Mesodermal cell (in vitro differentiated cells): ENCODE measurements at regions not wholly inside any gene's neighbourhood (a gene's known extent, or its start where the extent isn't known, plus 50 kb on each side); places are given as distances from the start of the nearest gene placed in this dataset.
"Not testable (repeated sequence)": the region's sequence is repeated elsewhere in the genome, so short reads cannot be mapped to it uniquely, and the experiment has no call there.

Experiments
- H3K27ac ChIP-seq: 2 replicates; pipeline ENCODE4 v1.7.0; 2013; ENCODE audit warnings: mild to moderate bottlenecking, low read depth, low read length, moderate library complexity; ENCODE audit not compliant: severe bottlenecking
- H3K36me3 ChIP-seq: 2 replicates; pipeline ENCODE4 v1.7.1; 2013; ENCODE audit warnings: mild to moderate bottlenecking, low read length, moderate library complexity; ENCODE audit not compliant: control insufficient read depth, insufficient read depth
- H3K4me1 ChIP-seq: one replicate; pipeline ENCODE4 v1.7.1; 2013; ENCODE audit warnings: mild to moderate bottlenecking, low read length; ENCODE audit not compliant: insufficient read depth, control insufficient read depth, poor library complexity, severe bottlenecking
- H3K4me3 ChIP-seq: 2 replicates; pipeline ENCODE4 v1.7.0; 2013; ENCODE audit warnings: low read length, control low read depth, mild to moderate bottlenecking; ENCODE audit not compliant: insufficient read depth, poor library complexity, severe bottlenecking; ENCODE audit errors: extremely low read depth
- H3K9me3 ChIP-seq: 2 replicates; pipeline ENCODE4 v1.7.1; 2013; ENCODE audit warnings: mild to moderate bottlenecking, low read length, moderate library complexity; ENCODE audit not compliant: control insufficient read depth
- WGBS, 2 experiments: methylation state at CpG; one replicate each; pipeline ENCODE4 v1.1.5; 2013; ENCODE audit warnings: missing lambda C conversion rate in 2 of 2; ENCODE audit not compliant: insufficient coverage in 2 of 2; 5-methylcytosine and 5-hydroxymethylcytosine counted together

DNA sequence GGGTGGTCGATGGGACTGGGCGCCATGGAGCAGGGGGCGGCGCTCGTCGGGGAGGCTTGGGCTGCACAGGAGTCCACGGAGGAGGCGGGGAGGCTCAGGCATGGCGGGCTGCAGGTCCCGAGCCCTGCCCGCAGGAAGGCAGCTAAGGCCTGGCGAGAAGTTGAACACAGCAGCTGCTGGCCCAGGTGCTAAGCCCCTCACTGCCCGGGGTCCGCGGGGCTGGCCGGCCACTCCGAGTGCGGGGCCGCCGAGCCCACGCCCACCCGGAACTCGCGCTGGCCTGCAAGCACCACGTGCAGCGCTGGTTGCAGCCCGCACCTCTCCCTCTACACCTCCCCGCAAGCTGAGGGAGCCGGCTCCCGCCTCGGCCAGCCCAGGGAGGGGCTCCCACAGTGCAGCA, 230.6 kb upstream of the C16orf82 start:
- H3K4me3 ChIP-seq, H3K4me1 ChIP-seq, H3K36me3 ChIP-seq, H3K9me3 ChIP-seq, H3K27ac ChIP-seq: not testable (repeated sequence)
- whole genome bisulfite sequencing, 2 experiments, result 87 to 95% methylated on average over 16 to 25 of the region's 31 CpGs

- 71 to 95% methylated on average over 4 to 6 of the region's 6 CpGs for WGBS, 2 experiments
- Histone ChIP-seq H3K36me3 (no peaks in the 10 kb centered on the region), H3K4me3 (no peak overlapping the region), H3K4me1 (no peaks in the 10 kb centered on the region), H3K27ac (no peak overlapping the region), H3K9me3 (no peaks in the 10 kb centered on the region)
Measured at GRCh38 chr16:26838931-26839330, 227.8 kb upstream of the C16orf82 start.

GRCh38 chr16:26840691-26841090, 226.0 kb upstream of the C16orf82 start:
- H3K27ac ChIP-seq, result no peak overlapping the region
- H3K4me3 ChIP-seq, result no peak overlapping the region
- 86 to 87% methylated on average over 4 to 7 of the region's 7 CpGs for WGBS, 2 experiments
- H3K4me1 ChIP-seq, result no peaks in the 10 kb centered on the region
- H3K36me3 ChIP-seq, result no peaks in the 10 kb centered on the region
- no peaks in the 10 kb centered on the region for H3K9me3 ChIP-seq

DNA sequence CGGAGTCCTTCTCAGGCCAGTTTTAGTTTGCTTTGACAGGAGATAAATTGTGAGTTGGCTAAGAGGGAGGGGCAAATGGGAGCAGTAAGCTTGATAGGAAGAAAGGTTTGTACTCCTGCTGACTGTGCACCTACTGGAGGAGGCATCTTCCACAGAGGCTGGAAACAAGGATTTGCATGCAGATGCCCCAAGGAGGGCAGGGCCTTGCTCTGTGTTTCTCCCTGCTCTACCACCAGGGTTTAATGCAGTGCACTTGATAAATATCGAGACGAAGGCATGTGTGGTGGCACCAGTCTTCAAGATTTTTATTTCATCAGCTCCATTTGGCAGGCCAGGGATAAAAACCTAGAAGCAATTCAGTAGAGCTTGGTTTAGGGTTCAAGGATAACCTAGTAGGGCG, 210.5 kb upstream of the C16orf82 start:
- Histone ChIP-seq H3K4me3 (no peak overlapping the region), H3K27ac (no peak overlapping the region), H3K9me3 (peaks cover 6% of the 10 kb centered on the region), H3K4me1 (no peaks in the 10 kb centered on the region), H3K36me3 (no peaks in the 10 kb centered on the region)
- WGBS, 2 experiments, result 81 to 90% methylated on average over 3 to 4 of the region's 4 CpGs

DNA sequence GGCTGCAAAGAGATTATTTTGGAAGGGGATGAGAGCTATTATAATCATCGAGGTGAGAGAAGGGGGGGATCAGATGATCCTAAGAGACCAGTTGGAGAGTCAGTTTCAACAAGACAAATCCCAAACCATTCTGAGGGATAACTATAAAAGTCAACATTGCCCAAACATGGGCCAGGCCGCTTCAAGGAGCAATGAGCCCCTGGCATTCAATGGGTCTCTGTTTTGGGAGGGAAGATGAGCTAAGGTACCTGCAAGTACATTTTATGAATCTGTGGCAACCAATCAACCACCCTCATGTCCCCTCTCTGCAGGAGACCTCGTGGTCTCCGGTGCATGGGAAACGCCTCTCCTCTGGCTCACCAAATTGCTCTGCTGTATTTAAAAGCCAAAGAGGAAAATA, 209.9 kb upstream of the C16orf82 start:
- H3K4me3 ChIP-seq, result no peak overlapping the region
- H3K4me1 ChIP-seq, result no peaks in the 10 kb centered on the region
- H3K9me3 ChIP-seq, result peaks cover 6% of the 10 kb centered on the region
- WGBS, 2 experiments, result 82 to 93% methylated on average over 2 of the region's 5 CpGs
- no peaks in the 10 kb centered on the region for H3K36me3 ChIP-seq
- H3K27ac ChIP-seq, result no peak overlapping the region

DNA sequence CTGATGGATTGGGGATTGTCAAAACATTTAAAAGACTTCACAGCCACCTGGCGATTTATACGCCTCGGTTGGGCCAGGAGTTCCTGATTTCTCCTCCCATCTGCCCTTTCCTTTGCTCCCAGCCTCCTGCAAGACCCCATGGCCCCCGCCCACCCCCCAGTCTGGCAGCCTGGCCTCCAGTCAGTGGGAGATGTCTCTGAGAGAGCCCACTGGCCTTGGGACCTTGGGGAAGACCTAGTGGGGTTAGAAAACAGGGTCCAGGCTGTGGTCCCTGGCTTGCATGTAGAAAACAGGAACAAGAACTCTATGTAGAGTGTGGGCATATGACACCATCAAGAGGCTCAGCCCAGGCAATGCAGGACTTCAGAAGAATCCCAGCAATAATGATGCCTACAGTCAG, 209.4 kb upstream of the C16orf82 start:
- Histone ChIP-seq H3K4me3 (no peak overlapping the region), H3K9me3 (peaks cover 6% of the 10 kb centered on the region), H3K4me1 (no peaks in the 10 kb centered on the region), H3K27ac (no peak overlapping the region), H3K36me3 (no peaks in the 10 kb centered on the region)
- 90 to 94% methylated on average over 2 to 3 of the region's 4 CpGs for WGBS, 2 experiments

DNA sequence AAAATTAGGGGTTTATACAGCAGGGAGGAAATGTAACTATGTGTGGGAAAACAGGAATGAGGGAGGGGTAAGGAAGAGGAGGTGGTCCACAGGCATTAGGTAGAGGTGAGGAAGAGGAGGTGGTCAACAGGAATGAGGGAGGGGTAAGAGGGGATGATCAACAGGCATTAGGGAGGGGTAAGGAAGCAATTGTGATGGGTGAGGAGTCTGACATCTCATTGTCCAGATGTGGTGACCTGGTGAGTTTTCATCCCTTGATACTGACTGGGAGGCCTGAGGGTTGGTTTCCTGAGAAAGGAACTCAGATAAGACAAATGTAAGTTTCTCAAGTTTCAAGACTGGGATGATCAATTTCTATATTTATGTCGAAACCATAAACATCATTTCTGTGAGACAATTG, 206.2 kb upstream of the C16orf82 start:
- no peak overlapping the region for H3K27ac ChIP-seq
- no peaks in the 10 kb centered on the region for H3K36me3 ChIP-seq
- peaks cover 6% of the 10 kb centered on the region for H3K9me3 ChIP-seq
- no CpG with 5 or more reads among the region's 1 CpG for WGBS, 2 experiments
- H3K4me3 ChIP-seq, result no peak overlapping the region
- H3K4me1 ChIP-seq, result no peaks in the 10 kb centered on the region

DNA sequence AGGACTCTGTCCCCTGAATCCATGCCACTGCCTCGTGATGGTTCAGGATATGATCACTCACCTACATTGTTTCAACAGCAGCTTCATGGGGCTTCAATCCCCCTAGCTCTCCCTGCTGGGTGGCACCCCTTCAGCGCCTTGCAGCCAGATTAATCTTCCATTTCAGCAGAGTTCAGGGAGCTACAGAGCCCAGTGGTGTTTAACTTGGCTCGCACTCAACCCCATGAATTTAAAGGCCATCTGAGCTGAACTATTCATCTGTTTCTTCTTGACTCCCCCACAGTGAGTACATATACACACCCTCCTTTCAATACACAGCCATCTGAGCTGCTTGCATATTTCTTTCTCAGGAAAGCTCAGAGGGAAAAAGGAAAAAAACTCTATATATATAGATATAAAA, 202.8 kb upstream of the C16orf82 start:
- peaks cover 6% of the 10 kb centered on the region for H3K9me3 ChIP-seq
- no peaks in the 10 kb centered on the region for H3K4me1 ChIP-seq
- H3K27ac ChIP-seq, result no peak overlapping the region
- no peak overlapping the region for H3K4me3 ChIP-seq
- no peaks in the 10 kb centered on the region for H3K36me3 ChIP-seq
- 60 to 92% methylated on average over 1 to 3 of the region's 3 CpGs for WGBS, 2 experiments

DNA sequence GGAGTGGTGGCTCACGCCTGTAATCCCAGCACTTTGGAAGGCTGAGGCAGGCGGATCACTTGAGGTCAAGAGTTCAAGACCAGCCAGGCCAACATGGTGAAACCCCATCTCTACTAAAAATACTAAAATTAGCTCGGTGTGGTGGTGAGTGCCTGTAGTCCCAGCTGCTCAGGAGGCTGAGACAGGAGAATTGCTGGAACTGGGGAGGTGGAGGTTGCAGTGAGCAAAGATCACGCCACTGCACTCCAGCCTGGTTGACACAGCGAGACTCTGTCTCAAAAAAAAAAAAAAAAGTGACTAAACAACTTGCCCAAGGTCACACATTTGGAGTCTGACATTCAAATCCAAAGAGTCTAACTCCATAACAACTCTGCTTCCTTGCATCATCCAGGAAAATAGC, 192.4 kb upstream of the C16orf82 start:
- H3K27ac ChIP-seq, H3K9me3 ChIP-seq, H3K4me3 ChIP-seq, H3K4me1 ChIP-seq, H3K36me3 ChIP-seq: not testable (repeated sequence)
- whole genome bisulfite sequencing, 2 experiments, result 79 to 84% methylated on average over 4 of the region's 5 CpGs

GRCh38 chr16:26877421-26877820, 189.3 kb upstream of the C16orf82 start:
- H3K4me1 ChIP-seq, result no peaks in the 10 kb centered on the region
- H3K36me3 ChIP-seq, result no peaks in the 10 kb centered on the region
- 43 to 91% methylated on average over 2 of the region's 3 CpGs for WGBS, 2 experiments

DNA sequence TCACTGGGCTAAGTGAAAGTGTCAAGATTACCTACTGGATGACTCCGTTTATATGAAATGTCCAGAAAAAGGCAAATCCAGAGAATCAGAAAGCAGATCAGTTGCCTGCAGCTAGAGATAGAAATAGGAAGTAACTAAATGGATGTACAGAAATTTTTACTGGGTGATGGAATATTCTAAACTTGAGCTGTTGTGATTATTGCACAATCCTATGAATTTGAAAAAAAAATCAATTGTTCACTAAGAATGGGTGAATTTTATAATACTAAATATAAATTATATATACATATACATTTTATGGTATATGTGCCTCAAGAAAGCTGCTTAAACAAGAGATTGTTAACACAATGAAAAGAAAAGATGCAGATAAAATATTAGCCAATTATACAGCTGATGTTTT, 181.1 kb upstream of the C16orf82 start:
- WGBS, 2 experiments, result 63 to 100% methylated on average over 1 of the region's 1 CpG
- H3K27ac ChIP-seq, result no peak overlapping the region
- H3K36me3 ChIP-seq, result no peaks in the 10 kb centered on the region
- no peaks in the 10 kb centered on the region for H3K4me1 ChIP-seq
- no peak overlapping the region for H3K4me3 ChIP-seq
- H3K9me3 ChIP-seq, result no peaks in the 10 kb centered on the region

More at GRCh38 chr16:26877421-26877820, 189.3 kb upstream of the C16orf82 start:
- Histone ChIP-seq H3K9me3 (no peaks in the 10 kb centered on the region), H3K4me3 (no peak overlapping the region), H3K27ac (no peak overlapping the region)

DNA sequence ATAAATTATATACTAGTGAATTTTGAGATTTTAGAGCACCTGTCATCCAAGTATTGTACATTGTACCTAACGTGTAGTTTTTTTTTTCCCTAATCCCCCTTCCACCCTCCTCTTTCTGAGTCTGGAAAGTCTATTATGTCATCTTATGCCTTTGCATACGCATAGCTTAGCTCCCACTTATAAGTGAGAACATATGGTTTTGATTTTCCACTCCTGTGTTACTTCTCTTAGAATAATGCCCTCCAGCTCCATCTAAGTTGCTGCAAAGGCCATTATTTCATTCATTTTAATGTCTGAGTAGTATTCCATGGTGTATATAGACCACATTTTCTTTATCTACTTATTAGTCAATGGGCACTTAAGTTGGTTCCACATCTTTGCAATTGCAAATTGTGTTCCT, 177.0 kb upstream of the C16orf82 start:
- Histone ChIP-seq H3K36me3 (no peaks in the 10 kb centered on the region), H3K4me1 (no peaks in the 10 kb centered on the region), H3K4me3 (no peak overlapping the region), H3K27ac (no peak overlapping the region), H3K9me3 (no peaks in the 10 kb centered on the region)
- WGBS, 2 experiments, result no CpG with 5 or more reads among the region's 2 CpGs
